Chondrocyte (in vitro differentiated cells): ENCODE measurements at regions not wholly inside any gene's neighbourhood (a gene's known extent, or its start where the extent isn't known, plus 50 kb on each side); places are given as distances from the start of the nearest gene placed in this dataset.
A peak's percentile ranks its signal among the peaks of the same experiment; 100 is the strongest.

ENCODE experiments used
- DNase-seq: peaks from one replicate; pipeline ENCODE4 v3.0.0; 2021; ENCODE audit warnings: mixed read lengths, low spot score
- H3K27ac Mint-ChIP-seq: one replicate; pipeline ENCODE4 v1.8.0; 2021; ENCODE audit warnings: mild to moderate bottlenecking, moderate library complexity, mixed read lengths; ENCODE audit not compliant: unreplicated experiment
- H3K27me3 Mint-ChIP-seq: 2 replicates; pipeline ENCODE4 v1.8.0; 2021; ENCODE audit warnings: low read depth, mixed read lengths
- H3K36me3 Mint-ChIP-seq: 2 replicates; pipeline ENCODE4 v1.8.0; 2021; ENCODE audit warnings: low read depth, mixed read lengths
- H3K4me1 Mint-ChIP-seq: 2 replicates; pipeline ENCODE4 v1.8.0; 2021; ENCODE audit warnings: low read depth, mild to moderate bottlenecking, mixed read lengths
- H3K4me3 Mint-ChIP-seq: one replicate; pipeline ENCODE4 v1.8.0; 2021; ENCODE audit warnings: mild to moderate bottlenecking, moderate library complexity, mixed read lengths; ENCODE audit not compliant: unreplicated experiment
- H3K9me3 Mint-ChIP-seq: 2 replicates; pipeline ENCODE4 v1.8.0; 2021; ENCODE audit warnings: low read depth, mixed read lengths
- CTCF ChIP-seq: fragments of 200-600 bp; sonication (generic); IDR thresholded peaks from 2 replicates; pipeline ENCODE4 v1.5.0; 2021; ENCODE audit warnings: antibody characterized with exemption, mild to moderate bottlenecking, moderate library complexity

GRCh38 chr3:117748131-117748530 is 1038.6 kb downstream of the TUSC7 start:
- no peak for DNase-seq
- H3K27me3 Mint-ChIP-seq, result peaks cover 4% of the 10 kb centered on the region

GRCh38 chr3:117750674-117751269 is 1041.2 kb downstream of the TUSC7 start:
- Mint-ChIP-seq H3K9me3 (no peaks in the 10 kb centered on the region), H3K27ac (no peak overlapping the region), H3K27me3 (no peaks in the 10 kb centered on the region), H3K36me3 (no peaks in the 10 kb centered on the region), H3K4me3 (no peak overlapping the region), H3K4me1 (peaks cover 12% of the 10 kb centered on the region)
- no peak for TF ChIP-seq CTCF
- DNase-seq, result no peak

More at GRCh38 chr3:117748131-117748530, 1038.6 kb downstream of the TUSC7 start:
- Mint-ChIP-seq H3K27ac (no peak overlapping the region), H3K4me1 (peaks cover 9% of the 10 kb centered on the region), H3K36me3 (no peaks in the 10 kb centered on the region), H3K9me3 (no peaks in the 10 kb centered on the region), H3K4me3 (no peak overlapping the region)
- TF ChIP-seq CTCF, result no peak

- H3K27ac Mint-ChIP-seq, result no peak overlapping the region
- H3K27me3 Mint-ChIP-seq, result no peaks in the 10 kb centered on the region
- peaks cover 19% of the 10 kb centered on the region for H3K4me1 Mint-ChIP-seq
- TF ChIP-seq CTCF, result no peak
- H3K4me3 Mint-ChIP-seq, result no peak overlapping the region
- H3K36me3 Mint-ChIP-seq, result no peaks in the 10 kb centered on the region
- H3K9me3 Mint-ChIP-seq, result no peaks in the 10 kb centered on the region
- no peak for DNase-seq
These were observed 1042.1 kb downstream of the TUSC7 start for GRCh38 chr3:117751651-117752050.

GRCh38 chr3:117752984-117753717 is 1043.6 kb downstream of the TUSC7 start:
- Mint-ChIP-seq H3K4me3 (no peak overlapping the region), H3K9me3 (no peaks in the 10 kb centered on the region), H3K36me3 (no peaks in the 10 kb centered on the region), H3K4me1 (peaks cover 23% of the 10 kb centered on the region), H3K27me3 (no peaks in the 10 kb centered on the region), H3K27ac (peak overlapping the region; percentile 46)
- no peak for TF ChIP-seq CTCF
- DNase-seq, result no peak

- no peak for DNase-seq
- Mint-ChIP-seq H3K4me1 (peaks cover 23% of the 10 kb centered on the region), H3K4me3 (no peak overlapping the region), H3K27ac (no peak overlapping the region), H3K36me3 (no peaks in the 10 kb centered on the region), H3K27me3 (no peaks in the 10 kb centered on the region), H3K9me3 (no peaks in the 10 kb centered on the region)
- TF ChIP-seq CTCF, result no peak
These were observed 1044.5 kb downstream of the TUSC7 start for GRCh38 chr3:117754058-117754457.
